AG04450 (cell line): ENCODE measurements at regions not wholly inside any gene's neighbourhood (a gene's known extent, or its start where the extent isn't known, plus 50 kb on each side); places are given as distances from the start of the nearest gene placed in this dataset.

Experiments
- CTCF ChIA-PET: fragments of 300-600, 350-600 bp; formaldehyde crosslinking; extraction: SDS; loops from one replicate; lab custom pipeline; 2022; ENCODE audit warnings: antibody characterized with exemption, inconsistent platforms; lab: Charles Lee
- POLR2A ChIA-PET: fragments of 350-600 bp; formaldehyde crosslinking; extraction: SDS; loops from one replicate; lab custom pipeline; 2021; ENCODE audit warnings: antibody characterized with exemption, inconsistent platforms; lab: Yijun Ruan, JAX
- DNase-seq: peaks from one replicate; pipeline ENCODE4 v3.0.0-alpha.2; 2011; ENCODE audit warnings: low read depth, low spot score
- H3K27ac ChIP-seq: one replicate; pipeline ENCODE4 v1.5.1; 2012; ENCODE audit warnings: low read depth, low read length, control low read depth
- H3K27me3 ChIP-seq: one replicate; pipeline ENCODE4 v1.6.0; 2012; ENCODE audit warnings: low read length; ENCODE audit not compliant: control insufficient read depth, insufficient read depth
- H3K4me3 ChIP-seq: 2 replicates; pipeline ENCODE4 v1.5.1; 2011; ENCODE audit warnings: mild to moderate bottlenecking, low read depth, low read length, control low read depth
- H3K9me3 ChIP-seq: 2 replicates; pipeline ENCODE4 v1.5.1; 2012; ENCODE audit warnings: low read length; ENCODE audit not compliant: control insufficient read depth, insufficient read depth
- CTCF ChIP-seq: IDR thresholded peaks from 2 replicates; pipeline ENCODE4 v1.5.1; 2011; ENCODE audit warnings: low read depth, low read length, control low read depth, inconsistent platforms

GRCh38 chr1:188140958-188141357 is 1312.2 kb downstream of the PLA2G4A start:
- ChIA-PET POLR2A (no interaction called here), CTCF (interaction anchor here (0.6 kb wide), 1 partner anchor 10 kb away, joined by 6 read pairs; no protein-coding TSS in a partner anchor)
- no peak overlapping the region for H3K27ac ChIP-seq
- H3K4me3 ChIP-seq, result no peak overlapping the region
- no peaks in the 10 kb centered on the region for H3K9me3 ChIP-seq
- no peaks in the 10 kb centered on the region for H3K27me3 ChIP-seq
- DNase-seq, result no peak
- no peak for TF ChIP-seq CTCF

GRCh38 chr1:188154196-188154595 is 1325.4 kb downstream of the PLA2G4A start:
- ChIA-PET CTCF (no interaction called here), POLR2A (no interaction called here)
- H3K27ac ChIP-seq, result no peak overlapping the region
- TF ChIP-seq CTCF, result no peak
- H3K4me3 ChIP-seq, result no peak overlapping the region
- DNase-seq, result no peak
- no peaks in the 10 kb centered on the region for H3K9me3 ChIP-seq
- no peaks in the 10 kb centered on the region for H3K27me3 ChIP-seq

- CTCF ChIA-PET, result no interaction called here
- TF ChIP-seq CTCF, result no peak
- DNase-seq, result no peak
- POLR2A ChIA-PET, result no interaction called here
- Histone ChIP-seq H3K27me3 (no peaks in the 10 kb centered on the region), H3K4me3 (no peak overlapping the region), H3K9me3 (no peaks in the 10 kb centered on the region), H3K27ac (no peak overlapping the region)
These were observed 1326.0 kb downstream of the PLA2G4A start for GRCh38 chr1:188154761-188155160.

GRCh38 chr1:188155261-188155660 is 1326.5 kb downstream of the PLA2G4A start:
- TF ChIP-seq CTCF, result no peak
- Histone ChIP-seq H3K4me3 (no peak overlapping the region), H3K9me3 (no peaks in the 10 kb centered on the region), H3K27ac (no peak overlapping the region), H3K27me3 (no peaks in the 10 kb centered on the region)
- no peak for DNase-seq
- POLR2A ChIA-PET, result no interaction called here
- CTCF ChIA-PET, result no interaction called here

GRCh38 chr1:188164459-188164858 is 1335.7 kb downstream of the PLA2G4A start:
- CTCF ChIA-PET, result no interaction called here

More at GRCh38 chr1:188164459-188164858, 1335.7 kb downstream of the PLA2G4A start:
- no peak for TF ChIP-seq CTCF
- Histone ChIP-seq H3K4me3 (no peak overlapping the region), H3K27ac (no peak overlapping the region), H3K9me3 (no peaks in the 10 kb centered on the region), H3K27me3 (no peaks in the 10 kb centered on the region)
- POLR2A ChIA-PET, result no interaction called here
- DNase-seq, result no peak
